NCI-H187 treated with DMSO at 0.1 percent for 48 hours (cell line): ENCODE measurements at regions not wholly inside any gene's neighbourhood (a gene's known extent, or its start where the extent isn't known, plus 50 kb on each side); places are given as distances from the start of the nearest gene placed in this dataset.
"Not testable (repeated sequence)": the region's sequence is repeated elsewhere in the genome, so short reads cannot be mapped to it uniquely, and the experiment has no call there.

Experiments used
- DNase-seq: peaks from one replicate; lab custom pipeline; 2025; lab: John Stamatoyannopoulos, UW

DNA sequence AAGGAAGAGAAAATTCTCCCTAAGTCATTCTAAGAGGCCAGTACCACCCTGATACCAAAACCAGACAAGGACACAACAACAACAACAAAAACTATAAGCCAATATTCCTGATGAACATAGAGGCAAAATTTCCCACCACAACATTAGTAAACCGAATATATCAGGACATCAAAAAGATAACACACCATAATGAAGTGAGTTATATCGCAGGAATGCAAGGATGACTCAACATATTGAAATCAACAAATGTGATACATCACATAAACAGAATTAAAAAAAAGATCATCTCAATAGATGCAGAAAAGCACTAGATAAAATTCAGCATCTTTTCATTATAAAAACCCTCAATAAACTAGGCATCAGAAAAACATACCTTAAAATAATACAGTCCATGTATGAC, 1844.4 kb upstream of the PCDH10 start:
- DNase-seq, result no peak

DNA sequence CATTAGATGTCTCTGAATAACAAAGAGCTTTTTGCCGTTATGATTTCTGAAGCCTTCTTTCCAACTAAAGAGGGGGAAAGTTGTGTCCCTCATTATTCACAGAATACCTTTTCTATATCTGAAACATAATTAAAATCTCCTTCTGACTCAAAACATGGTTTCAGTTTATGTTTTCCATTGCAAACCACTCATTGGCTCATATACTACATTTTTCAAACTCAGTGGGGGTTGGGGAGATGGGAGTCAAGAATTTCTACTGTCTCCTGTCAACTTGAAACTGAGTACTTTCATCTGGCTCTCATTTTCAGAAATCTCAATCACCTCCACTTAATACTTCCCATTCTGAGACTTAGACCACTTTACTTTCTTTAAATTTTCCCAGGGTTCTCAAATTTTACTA, 1839.5 kb upstream of the PCDH10 start:
- DNase-seq, result no peak

GRCh38 chr4:131316086-131316485, 1833.0 kb upstream of the PCDH10 start:
- DNase-seq, result no peak

- DNase-seq, result no peak
Measured at GRCh38 chr4:131337936-131338335, 1811.2 kb upstream of the PCDH10 start.

- DNase-seq, result no peak
Measured at GRCh38 chr4:131339137-131339536, 1810.0 kb upstream of the PCDH10 start.

- DNase-seq, result no peak
Measured at GRCh38 chr4:131344761-131345160, 1804.3 kb upstream of the PCDH10 start.

DNA sequence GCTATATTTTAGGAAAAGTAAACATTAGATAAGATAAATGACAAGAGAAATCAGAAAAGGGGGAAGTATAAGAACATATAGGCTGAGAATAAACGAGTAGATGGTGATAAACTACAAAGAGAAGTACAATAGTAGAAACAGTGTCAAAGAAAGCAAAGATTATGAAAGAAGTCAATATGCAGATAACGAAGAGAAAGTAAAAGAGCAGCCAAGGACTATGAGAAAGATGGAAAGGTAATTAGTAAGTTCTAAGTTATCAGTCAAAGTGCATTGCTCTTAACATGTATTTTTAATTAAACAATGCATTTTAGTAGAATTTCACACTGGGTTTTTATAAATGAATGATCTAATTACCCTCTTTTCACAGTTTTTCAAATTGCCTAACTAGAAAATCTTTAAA, 1801.3 kb upstream of the PCDH10 start:
- DNase-seq, result no peak

DNA sequence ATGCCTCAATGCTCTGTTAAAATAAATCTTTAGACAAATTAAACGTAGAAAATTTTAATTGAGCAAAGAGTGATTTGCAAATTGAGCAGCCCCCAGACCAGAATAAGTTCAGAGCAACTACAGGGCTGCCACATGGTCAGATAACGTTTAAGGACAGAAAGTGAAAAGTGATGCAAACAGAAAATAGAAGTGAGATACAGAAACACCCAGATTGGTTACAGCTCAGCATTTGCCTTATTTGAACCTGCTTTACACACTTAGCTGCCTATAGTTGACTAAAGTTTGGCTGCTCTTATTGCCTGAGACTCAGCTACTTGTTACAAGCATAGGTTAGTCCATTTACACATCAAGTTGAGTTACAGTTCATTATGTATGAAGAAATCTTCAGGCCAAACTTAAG, 1800.8 kb upstream of the PCDH10 start:
- DNase-seq, result no peak

DNA sequence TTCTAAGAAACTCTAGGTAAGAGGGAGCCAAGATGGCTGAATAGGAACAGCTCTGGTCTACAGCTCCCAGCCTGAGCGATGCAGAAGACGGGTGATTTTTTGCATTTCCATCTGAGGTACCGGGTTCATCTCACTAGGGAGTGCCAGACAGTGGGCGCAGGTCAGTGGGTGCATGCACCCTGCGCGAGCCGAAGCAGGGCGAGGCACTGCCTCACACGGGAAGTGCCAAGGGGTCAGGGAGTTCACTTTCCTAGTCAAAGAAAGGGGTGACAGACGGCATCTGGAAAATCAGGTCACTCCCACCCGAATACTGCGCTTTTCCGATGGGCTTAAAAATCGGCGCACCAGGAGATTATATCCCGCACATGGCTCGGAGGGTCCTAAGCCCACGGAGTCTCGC, 1796.7 kb upstream of the PCDH10 start:
- DNase-seq, result not testable (repeated sequence)

DNA sequence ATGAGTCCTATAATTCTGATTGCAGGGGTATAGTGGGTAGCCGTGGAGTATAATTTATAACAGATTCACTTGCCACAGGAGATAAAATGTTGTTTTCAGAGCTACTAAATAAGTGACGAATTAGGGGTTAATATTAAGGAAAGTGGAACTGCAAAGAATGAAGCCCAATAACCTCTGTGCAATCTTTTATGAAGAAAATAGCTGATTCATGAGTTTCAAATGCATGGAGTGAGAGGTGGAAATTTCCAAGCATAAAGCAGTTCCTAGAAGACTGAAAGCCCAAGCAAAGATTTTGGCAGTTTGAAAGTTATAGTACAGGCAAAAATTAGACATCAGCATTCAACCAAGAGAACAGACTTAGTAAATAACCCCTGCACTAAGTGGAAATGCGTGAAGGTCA, 1782.4 kb upstream of the PCDH10 start:
- no peak for DNase-seq

DNA sequence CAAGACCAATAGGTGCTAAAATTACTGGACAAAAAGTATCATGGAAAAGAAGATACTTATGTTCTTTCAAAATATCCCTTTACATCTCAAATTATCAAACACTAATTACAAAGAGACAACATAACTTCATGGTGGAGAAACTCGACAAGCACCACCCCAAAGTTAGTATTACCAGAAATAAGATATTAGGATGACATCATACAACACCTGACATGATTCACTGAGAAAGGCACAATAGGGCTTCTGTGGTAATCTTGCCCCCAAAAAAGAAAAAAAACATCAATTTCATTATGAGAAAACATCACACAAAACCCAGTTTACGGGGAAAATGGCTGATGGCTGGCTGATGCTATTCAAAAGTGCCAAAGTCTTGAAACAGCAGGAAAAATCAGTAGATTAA, 1781.7 kb upstream of the PCDH10 start:
- no peak for DNase-seq

- peak; percentile 47 for DNase-seq
Measured at GRCh38 chr4:131370846-131371245, 1778.2 kb upstream of the PCDH10 start.

DNA sequence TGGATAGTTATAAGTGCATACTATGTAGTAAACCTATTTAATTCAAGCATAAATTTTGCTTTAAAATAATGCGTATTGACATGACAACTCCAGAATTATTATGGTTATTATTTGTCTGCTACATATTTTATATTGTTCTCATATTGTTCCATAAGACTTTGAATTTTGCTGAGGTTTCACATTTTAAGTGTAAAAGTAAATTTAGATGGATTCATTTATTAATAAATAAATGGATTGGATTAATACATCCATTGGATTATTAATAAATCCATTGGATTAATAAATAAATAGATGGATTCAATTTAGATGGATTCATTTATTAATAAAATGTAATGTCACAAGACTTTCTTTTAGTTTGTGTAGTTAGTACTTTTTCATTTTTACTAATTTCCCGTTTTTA, 1768.0 kb upstream of the PCDH10 start:
- no peak for DNase-seq

DNA sequence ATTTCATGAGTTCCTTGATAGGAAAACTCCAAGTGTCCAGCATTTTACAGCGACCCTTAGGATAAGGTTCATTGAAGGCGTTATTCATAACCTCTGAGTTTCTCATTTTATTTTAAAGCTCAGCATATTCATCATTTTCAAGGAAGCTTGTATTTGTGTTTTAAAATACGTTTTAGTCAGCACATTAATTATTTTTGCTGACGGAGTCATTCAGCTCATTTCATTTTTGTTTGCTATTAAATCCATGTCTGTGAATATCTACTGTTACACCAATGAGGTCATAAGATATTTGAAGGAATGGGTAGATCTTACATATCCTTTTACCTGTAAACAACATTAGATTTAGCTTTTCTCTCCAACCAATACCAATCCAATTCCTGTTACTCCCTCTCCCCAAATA, 1766.3 kb upstream of the PCDH10 start:
- no peak for DNase-seq

GRCh38 chr4:131388277-131388676, 1760.8 kb upstream of the PCDH10 start:
- DNase-seq, result no peak

- DNase-seq, result no peak
Measured at GRCh38 chr4:131408102-131408501, 1741.0 kb upstream of the PCDH10 start.

DNA sequence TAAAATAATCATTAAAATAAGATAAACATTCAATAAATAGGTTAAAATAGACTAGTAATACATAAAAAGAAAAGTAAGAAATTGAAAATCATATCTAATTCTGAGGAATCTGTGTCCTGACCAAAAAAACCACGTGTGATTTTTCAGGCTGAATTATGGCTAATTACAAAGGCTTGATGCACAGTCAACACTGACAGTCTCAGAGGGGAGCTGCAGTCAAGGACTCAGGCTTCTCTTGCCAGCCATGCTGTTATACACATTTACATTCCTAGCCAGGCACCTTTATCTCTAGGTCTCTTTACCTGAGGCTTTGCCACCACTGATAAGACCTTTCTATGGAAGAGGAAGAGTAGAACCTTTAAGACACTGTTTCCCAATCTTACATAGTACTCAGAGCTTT, 1737.7 kb upstream of the PCDH10 start:
- no peak for DNase-seq

GRCh38 chr4:131419147-131419546, 1729.9 kb upstream of the PCDH10 start:
- no peak for DNase-seq

DNA sequence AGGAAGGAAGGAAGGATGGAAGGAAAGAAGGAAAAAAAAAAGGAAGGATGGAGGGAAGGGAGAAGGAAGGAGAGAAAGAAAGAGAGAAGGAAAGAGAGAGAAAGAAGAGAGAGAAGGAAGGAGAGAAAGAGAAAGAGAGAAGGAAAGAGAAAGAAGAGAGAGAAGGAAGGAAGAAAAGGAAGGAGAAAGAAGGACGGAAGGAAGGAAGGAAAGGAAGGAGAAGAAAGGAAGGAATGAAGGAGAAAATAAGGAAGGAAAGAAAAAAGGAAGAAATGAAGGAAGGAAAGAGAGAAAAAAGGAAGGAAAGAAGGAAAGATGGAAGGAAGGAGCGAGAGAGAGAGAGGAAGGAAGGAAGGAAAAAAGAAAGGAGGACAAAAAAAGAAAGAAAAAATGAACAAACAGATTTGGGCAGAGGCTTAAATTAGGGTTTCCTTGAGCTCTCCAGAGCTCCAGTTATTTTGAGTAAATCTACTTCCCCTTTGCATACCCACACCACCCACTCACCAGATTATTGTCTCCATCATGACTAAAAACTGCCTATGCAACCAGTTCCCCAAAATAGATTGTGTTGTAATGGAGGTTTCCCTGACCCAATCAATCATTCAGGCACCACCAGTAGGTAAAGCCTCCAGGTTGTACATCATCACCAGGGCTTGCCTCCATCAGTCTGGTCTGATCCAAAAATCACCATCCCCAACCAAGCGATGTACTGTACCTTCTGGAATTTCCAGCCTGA, 1722.9 kb upstream of the PCDH10 start:
- no peak for DNase-seq

- DNase-seq, result no peak
Measured at GRCh38 chr4:131427000-131427399, 1722.1 kb upstream of the PCDH10 start.

DNA sequence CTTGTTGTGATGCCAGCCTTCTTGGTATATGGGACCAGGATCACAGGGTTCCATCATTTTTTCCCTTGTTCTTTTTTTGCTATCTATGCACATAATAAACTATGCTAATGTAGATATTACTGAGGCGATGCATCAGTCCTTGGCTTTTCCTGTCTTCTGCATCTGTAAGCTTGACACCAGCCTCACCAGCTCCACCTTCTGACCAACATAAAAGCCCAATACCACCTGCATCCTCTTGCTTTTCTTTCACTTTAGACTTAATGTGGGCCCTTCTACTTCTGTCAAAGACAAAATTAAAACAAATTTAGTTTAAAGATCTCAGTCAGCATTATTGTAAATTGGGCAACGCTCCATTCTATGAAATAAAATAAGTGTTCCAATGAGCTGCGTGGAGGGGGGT, 1718.8 kb upstream of the PCDH10 start:
- DNase-seq, result no peak

DNA sequence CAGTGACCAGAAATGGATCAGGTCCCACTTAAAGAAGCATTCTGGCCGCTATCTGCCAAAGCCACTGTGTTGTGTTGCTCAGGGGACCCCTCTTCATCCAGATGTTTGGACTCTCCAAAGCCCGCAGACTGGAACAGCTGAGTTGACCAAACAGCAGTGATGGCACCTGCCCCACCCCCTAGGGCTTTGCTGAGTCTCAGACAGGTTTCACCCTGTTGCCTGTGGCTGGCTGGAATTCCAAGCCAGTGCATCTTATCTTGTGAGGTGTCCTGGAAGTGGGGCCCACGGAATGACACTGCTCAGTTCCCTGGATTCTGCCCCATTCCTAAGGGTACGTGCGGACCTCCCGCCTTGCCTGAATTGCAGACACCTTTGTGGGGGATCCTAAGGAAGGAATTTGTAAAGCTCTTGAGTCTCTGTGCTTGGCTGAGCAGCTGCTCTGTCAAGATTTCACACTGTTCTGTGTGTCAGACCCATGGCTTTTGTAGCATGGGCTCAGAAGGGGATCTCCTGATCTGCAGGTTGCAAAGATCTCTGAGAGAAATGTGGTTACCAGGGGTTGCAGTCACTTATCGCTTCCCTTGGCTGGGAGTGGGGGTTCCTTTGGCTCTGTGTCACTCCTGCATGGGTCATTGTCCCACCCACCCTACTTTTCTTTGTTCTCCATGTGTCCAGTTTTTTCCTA, 1707.9 kb upstream of the PCDH10 start:
- DNase-seq, result no peak

- DNase-seq, result no peak
Measured at GRCh38 chr4:131447883-131448282, 1701.2 kb upstream of the PCDH10 start.
